GM19397 (cell line): ENCODE measurements at regions not wholly inside any gene's neighbourhood (a gene's known extent, or its start where the extent isn't known, plus 50 kb on each side); places are given as distances from the start of the nearest gene placed in this dataset.

Experiments used
- ATAC-seq: cut with Tn5 transposase; IDR thresholded peaks from one replicate; pipeline ENCODE4 v1.9.1; 2021; ENCODE audit warnings: mild to moderate bottlenecking, moderate library complexity; ENCODE audit not compliant: unreplicated experiment

DNA sequence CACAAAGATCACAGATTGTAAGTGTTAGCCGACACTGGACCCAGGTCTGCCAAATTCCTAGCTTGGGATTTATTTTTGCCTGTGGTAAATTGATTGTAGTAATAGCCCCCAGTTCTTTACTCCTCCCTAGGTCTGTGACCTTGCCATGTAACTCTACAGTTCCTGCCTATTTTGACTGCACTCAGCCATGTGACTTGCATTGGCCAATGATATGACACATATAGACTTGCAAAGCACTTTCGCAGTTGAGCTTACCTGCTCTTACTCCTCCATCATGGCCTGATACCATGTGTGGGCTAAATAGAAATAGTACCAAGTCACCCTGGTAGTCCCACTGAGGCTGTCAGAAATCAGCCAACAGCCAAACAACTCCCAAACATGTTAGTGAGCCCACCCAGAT, 240.3 kb downstream of the DUSP6 start:
- ATAC-seq = no peak

DNA sequence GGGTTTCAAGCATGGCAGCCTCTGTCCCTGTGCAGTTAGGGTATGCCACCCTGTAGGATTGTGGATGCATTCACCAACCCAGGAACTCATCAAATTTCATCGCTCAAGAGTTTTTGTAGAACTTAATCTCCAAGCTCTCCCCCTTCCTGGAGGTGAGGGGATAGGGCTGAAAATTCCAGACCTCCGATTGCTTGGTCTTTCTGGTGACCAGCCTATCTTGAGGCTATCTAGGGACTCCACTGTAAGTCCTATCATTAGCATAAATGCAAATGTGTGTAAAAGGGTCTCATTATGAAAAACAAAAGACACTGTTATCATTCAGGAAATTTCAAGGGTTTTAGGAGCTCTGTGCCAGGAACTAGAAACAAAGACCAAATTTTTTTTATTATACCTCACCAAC, 244.0 kb downstream of the DUSP6 start:
- no peak for ATAC-seq

DNA sequence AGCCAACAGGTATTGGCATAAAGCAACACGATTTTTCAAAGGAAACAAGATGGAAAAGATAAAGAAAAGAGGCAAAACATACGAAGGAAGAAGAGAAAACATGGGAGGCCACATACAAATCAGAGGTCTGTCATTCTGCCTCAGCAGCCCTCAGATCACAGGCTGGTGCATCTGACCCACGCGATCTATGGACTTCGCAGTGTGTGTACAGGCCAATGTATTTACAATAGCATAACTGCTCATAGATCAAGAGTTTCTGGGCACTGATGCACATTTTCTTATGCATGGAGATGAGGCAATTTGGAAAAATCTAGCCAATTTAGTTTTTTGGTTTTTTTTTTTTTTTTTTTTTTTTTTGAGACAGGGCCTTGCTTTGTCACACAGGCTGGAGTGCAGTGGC, 245.4 kb downstream of the DUSP6 start:
- no peak for ATAC-seq

DNA sequence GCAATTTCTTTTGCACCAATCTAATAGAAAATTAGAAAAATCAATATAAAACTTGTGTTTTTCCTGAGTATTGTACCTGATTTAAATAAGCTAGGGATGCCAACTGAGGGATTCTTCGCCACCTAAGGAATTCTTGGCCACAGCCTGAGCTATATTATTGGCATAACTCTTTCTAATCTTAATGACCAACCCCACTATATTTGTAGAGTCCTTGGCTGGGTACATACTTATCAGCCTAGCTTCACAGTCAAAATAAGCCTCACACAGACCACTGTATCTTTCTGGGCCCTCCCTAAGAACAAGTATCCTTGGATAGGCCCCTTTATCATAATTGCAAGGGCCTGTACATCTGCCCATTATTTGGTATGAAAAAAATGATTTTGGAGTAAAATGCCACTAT, 247.1 kb downstream of the DUSP6 start:
- no peak for ATAC-seq

DNA sequence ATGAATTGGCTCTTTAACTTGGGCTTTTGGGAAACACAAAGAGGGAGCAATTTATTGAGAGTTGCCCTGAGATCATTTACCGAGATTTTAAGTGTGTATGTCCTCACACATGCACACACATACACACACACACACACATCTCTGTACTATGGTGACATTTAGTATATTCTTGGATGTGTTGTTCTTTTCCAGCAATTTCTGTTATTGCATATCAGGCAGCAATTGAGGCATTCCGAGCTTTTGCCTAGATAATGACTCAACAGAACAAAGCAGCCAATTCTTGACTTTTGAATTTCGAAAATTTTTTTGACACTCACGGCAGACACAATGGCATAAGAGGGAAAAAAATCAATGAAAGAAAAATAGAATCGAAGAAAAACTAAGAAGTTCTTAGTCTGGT, 248.5 kb downstream of the DUSP6 start:
- no peak for ATAC-seq

DNA sequence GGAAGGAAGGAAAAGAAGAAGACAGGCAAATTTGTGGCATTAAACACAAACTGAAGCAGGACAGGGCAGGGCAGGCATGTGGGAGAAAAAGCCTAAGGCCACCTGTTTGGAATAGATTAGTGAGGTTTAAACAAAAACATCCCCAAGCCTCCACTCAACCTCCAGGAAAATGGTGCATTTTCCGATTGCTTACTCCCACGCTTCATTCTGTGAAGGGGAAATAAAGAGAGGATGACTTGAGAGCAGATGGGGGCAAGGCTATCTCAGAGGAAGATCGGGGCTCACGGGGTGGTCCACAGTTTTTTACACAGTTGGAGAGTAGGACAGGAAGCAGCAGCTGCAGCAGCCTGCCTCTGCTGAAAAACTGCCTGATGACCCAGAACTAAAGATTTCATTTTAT, 250.9 kb downstream of the DUSP6 start:
- no peak for ATAC-seq

DNA sequence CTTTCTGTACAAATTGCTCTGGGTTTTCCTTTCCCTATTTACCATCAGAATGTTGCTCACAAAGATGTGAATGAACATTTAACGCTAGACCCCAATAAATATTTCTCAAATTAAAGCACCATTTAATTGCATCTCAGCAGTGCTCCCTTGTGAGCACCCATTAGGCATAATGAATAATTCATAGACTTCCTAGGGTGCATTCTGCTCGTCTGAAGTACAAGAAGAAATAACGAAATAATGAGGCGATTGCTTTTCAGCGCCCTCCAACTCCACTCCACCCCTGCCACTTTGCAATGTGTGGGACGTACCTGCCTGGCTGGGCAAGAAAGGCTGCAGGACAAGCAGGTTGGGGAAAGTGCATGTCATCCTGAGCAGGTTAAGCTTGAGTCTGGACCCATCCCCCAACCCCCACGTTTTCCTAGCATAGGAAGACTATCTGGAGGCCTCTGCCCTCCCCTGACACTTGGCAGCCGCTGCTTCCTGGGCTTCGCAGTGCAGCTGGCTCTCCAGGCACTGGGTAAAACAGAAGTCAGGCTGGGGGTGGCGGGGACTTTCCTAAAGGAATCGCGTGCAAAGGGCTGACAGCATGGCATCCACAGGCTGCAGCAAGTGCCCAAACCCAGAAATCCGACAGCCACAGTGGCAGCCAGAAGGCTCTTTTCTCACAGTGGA, 253.7 kb downstream of the DUSP6 start:
- ATAC-seq = no peak

DNA sequence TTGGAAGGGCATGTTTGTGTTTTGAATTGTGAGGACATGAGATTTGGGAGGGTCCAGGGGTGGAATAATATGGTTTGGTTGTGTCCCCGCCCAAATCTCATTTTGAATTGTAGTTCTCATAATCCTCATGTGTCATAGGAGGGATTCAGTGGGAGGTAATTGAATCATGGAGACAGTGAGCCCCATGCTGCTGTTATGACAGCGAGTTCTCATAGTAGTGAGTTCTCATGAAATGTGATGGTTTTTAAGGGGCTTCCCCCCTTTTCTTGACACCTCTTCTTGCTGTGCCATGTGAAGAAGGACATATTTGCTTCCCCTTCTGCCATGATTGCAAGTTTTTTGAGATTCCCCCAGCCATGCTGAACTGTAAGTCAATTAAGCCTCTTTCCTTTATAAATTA, 260.0 kb downstream of the DUSP6 start:
- ATAC-seq = no peak

DNA sequence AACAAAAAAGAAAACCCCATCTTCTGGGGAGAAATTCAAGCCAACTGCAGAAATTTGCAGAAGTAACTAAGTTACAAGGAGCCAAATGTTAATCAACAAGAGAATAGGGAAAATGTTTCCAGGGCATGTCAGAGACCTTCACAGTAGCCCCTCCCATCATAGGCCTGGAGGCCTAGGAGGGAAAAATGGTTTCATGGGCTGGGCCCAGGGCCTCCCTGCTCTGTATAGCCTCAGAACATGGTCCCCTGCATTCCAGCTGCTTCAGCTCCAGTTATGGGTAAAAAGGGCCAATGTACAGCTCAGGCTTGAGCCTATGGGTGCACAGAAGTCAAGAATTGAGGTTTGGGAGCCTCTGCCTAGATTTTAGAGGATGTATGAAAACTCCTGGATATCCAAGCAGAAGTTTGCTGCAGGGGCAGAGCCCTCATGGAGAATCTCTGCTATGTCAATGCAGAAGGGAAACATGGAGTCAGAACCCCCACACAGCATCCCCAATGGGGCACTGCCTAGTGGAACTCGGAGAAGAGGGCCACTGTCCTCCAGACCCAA, 260.9 kb downstream of the DUSP6 start:
- no peak for ATAC-seq

DNA sequence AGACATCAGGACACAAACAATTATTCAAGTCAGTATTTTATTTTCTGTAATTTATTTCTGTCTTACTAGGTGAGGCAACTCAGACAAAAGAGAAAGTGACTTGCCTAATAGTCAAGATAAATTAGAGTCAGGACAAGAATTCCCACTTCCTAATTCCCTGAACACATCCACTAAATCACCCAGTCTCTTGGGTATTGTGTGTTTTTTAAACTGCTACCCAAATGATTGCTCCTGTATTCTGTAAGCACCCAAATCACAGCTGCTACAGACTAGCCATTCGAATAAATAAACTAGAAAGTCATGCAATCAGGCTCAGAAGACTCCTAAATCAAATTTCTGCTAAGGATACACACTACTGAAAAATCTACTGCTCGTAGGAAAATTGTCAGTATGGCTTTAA, 263.0 kb downstream of the DUSP6 start:
- ATAC-seq = no peak

DNA sequence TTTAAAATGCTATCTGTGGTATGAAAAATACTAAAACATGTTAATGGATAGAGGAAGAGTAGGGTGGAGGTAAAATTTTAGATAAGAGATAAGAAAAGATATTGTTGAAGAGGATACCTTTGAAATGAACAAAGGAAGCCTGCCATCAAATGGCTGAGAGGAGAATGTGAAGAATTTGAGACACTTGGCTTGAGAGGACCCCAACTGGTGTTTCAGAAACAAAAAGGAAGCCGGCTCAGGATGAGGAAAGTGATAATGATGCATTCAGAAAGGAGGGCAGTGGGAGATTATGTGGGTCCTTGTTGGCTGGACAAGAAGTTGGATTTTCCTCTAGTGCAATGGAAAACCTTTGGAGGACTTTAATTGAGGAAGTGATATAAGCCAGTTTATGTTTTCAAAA, 264.4 kb downstream of the DUSP6 start:
- no peak for ATAC-seq

DNA sequence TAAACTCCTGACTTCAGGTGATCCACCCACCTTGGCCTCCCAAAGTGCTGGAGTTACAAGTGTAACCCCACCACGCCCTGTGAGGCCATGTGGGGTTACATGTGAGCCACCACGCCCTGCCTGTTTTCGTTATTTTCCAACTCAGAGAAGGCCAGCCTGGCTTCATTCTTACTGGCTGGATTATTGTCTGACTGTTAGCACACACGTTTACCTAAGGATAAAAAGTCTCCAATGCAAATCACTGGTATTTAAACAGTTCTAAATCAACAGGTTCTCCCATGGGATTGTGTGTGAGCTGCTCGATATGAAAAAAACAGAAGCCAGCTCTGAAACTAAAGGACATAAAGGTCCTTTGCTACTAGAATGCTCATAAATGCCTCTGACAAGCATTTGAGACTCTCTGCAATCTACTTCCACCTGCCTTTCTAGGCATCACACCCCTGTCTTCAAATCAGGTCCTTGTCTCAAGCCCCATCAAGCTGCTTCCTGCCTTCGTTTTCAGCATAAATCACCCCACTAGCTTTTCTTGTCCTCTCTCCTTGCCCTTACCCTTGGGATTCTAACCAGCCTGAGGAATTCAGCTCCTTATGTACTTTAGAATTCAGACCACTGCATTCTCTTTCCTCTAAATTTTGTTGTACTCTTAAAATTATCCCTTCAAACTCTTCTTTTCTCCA, 265.0 kb downstream of the DUSP6 start:
- no peak for ATAC-seq

DNA sequence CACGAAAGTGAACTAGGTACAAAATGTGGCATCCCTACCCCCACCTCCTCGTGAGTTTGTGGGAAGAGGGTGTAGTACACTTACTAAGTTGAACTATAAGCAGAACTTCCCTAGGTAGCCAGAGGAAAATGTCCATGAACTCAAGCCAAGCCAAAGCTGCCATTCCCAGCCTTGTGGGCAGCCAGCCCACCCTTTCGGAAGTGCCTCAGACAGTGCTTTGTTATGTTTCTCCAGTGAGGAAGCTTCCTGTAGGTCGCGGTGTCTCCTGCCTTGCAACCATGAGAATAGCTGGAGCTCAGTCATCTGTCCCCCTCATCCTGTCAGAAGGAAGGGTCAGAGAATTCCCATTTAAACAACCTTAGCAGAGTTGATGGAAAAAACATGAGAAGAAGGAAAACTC, 266.9 kb downstream of the DUSP6 start:
- ATAC-seq = no peak

DNA sequence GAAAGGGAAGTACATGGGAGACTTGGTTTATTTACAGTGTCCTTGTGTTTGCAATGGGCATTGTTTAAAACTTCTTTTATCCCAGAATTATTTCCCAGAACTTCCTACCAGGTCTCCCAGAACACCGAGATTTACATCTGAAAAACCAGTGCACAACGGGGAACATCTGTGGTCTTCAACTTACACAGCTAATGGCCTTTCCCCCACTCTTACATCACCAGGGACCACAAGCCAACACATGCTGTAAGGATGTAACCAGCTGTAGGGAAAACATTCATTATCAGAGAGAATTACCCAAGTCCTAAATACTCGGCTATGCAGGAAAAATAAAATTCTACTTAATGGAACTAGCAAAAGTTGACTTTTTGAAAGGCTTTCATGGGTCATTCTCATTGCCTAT, 267.6 kb downstream of the DUSP6 start:
- ATAC-seq = no peak

DNA sequence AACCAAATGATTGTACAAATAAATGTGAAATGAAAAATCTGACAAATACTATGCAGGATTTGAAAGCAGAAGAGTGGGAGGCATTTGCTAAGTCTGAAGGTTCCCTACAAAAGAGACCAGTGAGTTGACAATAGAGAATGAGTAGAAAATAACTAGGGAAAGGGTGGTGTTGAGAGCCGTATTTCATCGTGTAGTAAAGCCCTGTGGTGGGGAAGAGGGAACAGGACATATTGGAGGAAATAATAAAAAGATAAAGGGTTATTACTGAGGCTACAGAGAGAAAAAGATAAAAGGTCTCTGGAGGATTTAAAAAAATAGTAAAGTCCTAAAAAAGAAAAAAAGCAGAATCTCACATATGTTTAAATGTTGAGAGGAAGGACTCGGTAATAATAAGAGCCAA, 268.8 kb downstream of the DUSP6 start:
- no peak for ATAC-seq

DNA sequence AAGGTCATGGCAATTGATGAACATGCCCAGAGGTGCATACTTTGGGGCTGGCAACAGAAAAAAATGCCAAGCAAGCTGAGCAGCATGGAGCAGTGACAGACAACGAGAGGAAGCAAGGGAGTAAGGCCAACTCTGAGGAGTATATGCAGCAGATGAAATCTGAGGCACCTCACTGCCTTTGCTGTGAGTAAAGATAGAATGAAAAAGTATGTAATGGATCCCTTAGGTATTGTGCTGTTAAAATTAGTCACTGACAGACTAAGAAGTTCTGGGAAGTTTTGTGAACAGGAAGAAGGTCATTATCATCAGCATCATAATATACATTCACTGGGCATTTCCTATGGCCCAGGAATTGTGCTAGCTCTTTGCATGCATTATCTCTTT, 269.9 kb downstream of the DUSP6 start:
- no peak for ATAC-seq

DNA sequence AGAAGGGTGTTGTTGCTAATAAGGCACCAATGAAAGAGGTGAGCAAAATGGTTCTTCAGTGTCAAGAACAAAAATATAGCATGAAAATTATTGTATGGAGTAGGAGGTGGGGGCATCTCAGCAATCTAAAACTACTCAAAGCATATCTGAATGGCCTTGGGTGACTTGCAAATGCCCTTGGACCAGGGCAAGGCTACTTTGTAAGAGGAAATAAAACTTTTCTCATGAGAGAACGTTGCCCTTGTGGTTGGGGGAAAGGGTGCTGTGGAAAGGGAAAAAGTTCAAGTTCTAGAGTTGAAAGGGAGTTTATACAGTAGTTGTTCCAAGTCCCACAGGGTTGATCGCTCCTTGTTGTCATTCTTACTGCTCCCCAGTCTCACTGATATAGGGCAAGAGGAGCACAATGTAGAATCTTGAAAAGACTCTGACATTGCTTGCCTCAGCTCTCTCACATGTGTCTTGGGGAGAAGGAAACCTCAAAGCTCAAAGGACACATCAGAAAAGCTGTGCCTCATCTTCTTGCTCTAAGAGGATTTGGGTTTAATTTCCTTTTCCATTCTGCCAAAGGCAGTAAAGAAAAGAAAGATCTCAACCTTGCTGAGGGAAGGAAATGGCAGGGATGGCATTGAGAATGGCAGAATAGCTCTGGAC, 270.5 kb downstream of the DUSP6 start:
- no peak for ATAC-seq

DNA sequence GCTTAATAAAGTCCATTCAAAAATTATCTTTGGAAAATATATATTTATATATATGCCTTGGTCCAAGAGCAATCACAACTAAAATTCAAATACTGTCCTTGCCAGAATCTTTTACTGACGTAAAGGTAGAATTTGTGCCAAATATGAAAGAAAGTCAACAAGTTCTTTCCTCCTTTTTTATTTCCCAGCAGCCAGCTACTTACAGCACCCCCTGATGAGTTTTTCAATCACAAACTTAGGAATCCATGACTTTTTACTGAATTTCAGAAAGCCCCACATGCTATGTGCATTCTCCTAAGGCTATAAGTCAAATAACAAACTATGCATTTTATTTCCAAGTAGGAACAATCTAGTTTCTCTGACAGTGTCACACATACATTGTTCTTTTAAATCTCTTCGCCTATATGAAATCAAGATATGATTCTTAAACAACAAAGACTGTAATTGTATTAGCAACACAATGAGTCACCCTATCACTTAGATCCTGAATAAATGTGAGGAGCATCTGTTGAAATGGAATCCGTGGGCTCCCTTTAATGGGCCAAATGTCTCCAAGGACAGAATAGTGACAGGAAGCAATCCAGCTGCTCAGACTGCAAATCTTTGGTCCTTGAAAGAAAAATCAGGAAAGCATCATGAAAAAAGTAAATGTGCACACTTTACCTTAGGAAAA, 271.4 kb downstream of the DUSP6 start:
- ATAC-seq = no peak

DNA sequence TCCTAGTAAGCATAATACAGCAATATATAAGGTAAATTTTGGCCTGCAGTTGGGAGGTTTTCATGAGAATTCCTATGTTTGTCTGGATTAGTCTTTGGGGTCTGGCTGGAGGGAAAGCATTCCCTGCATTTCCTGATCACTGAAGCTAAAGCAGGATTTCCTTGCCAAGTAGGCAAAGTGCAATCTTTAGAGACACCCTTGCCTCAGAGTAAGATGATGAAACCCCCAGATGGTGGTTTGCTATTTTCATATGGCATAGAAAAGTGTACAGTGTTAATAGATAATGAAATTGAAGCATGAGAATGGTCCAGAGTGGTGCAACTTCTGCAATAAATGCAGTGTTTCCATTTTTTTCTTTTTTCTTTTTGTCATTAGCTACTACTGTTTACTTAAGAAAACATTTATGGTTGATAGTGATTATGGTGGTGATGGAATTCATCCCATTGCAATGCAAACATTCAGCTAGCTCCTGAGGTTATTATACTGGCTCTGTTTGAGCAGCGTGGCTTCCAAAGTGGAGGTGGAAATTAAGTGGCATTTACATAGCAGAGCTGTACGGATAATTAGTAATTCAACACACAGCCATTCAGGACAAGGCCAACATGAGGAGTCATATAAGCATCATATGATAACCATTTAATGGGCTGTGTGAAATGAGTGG, 276.3 kb downstream of the DUSP6 start:
- ATAC-seq = no peak

DNA sequence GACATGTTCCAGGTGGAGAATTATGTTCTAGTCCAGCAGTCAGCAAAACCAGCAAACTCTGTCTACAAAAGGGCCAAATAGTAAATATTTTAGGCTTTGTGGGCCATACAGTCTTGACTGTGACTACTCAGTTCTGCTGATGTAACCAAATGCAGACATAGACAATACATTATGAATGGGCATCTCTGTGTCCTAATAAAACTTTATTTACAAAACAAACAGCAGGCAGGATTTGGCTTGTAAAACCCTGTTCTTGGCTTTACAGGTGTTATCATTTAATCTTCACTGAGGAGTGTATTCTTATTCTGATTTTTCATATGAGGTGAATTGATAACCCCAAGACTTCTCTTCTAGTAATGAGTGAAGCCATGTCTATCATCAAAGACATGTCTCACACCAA, 278.6 kb downstream of the DUSP6 start:
- ATAC-seq = no peak

DNA sequence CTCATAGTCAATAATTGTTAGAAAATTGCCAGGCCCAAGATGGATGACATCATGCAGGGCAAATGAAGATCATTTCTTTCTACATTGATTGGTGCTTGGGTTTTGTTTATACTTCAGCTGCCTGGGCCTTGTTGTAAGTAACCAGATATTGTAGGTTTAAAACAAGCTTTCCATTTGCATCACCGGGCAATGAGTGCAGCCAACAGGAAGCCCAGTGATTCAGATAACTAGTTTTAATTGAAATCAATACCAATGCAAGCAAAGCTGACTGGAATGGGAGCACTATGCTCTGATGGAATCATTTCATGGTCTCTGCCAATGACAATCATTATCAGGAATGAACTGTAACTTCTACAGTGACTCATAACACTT, 279.3 kb downstream of the DUSP6 start:
- ATAC-seq = no peak
